H9 (cell line): ENCODE measurements at regions not wholly inside any gene's neighbourhood (a gene's known extent, or its start where the extent isn't known, plus 50 kb on each side); places are given as distances from the start of the nearest gene placed in this dataset.

Experiments used
- DNase-seq: peaks from one replicate; pipeline ENCODE4 v3.0.0-alpha.2; 2017
- H2AFZ ChIP-seq: one replicate; pipeline ENCODE4 v1.6.1; 2013; ENCODE audit warnings: mild to moderate bottlenecking, low read length, control low read depth, moderate library complexity
- H2AK5ac ChIP-seq: 2 replicates; pipeline ENCODE4 v1.6.1; 2013; ENCODE audit warnings: low read length, control low read depth, mixed read lengths; ENCODE audit not compliant: insufficient read length
- H2BK120ac ChIP-seq: one replicate; pipeline ENCODE4 v1.6.1; 2013; ENCODE audit warnings: low read depth, mild to moderate bottlenecking, low read length, control low read depth, inconsistent platforms; ENCODE audit not compliant: poor library complexity, severe bottlenecking
- H2BK12ac ChIP-seq: 2 replicates; pipeline ENCODE4 v1.6.1; 2013; ENCODE audit warnings: low read length, control low read depth, mixed read lengths, low read depth; ENCODE audit not compliant: insufficient read length
- H2BK15ac ChIP-seq: 2 replicates; pipeline ENCODE4 v1.6.1; 2013; ENCODE audit warnings: low read depth, low read length, control low read depth
- H2BK20ac ChIP-seq: one replicate; pipeline ENCODE4 v1.6.1; 2013; ENCODE audit warnings: low read depth, mild to moderate bottlenecking, low read length, control low read depth, inconsistent platforms; ENCODE audit not compliant: poor library complexity, severe bottlenecking
- H2BK5ac ChIP-seq: 2 replicates; pipeline ENCODE4 v1.6.1; 2013; ENCODE audit warnings: low read length, control low read depth, mixed read lengths; ENCODE audit not compliant: insufficient read length
- H3K14ac ChIP-seq: 2 replicates; pipeline ENCODE4 v1.6.1; 2013; ENCODE audit warnings: low read length, control low read depth; ENCODE audit not compliant: insufficient read depth
- H3K18ac ChIP-seq: 2 replicates; pipeline ENCODE4 v1.6.1; 2013; ENCODE audit warnings: low read depth, mild to moderate bottlenecking, mixed read lengths, low read length, control low read depth; ENCODE audit not compliant: insufficient read length
- H3K23ac ChIP-seq: 2 replicates; pipeline ENCODE4 v1.6.1; 2013; ENCODE audit warnings: low read length, control low read depth, mixed read lengths, low read depth; ENCODE audit not compliant: insufficient read length
- H3K23me2 ChIP-seq: 2 replicates; pipeline ENCODE4 v1.6.1; 2013; ENCODE audit warnings: low read depth, mild to moderate bottlenecking, mixed read lengths, low read length, control low read depth; ENCODE audit not compliant: insufficient read length, poor library complexity, severe bottlenecking
- H3K27ac ChIP-seq: 2 replicates; pipeline ENCODE4 v1.5.1; 2013; ENCODE audit warnings: low read length, control low read depth, mixed read lengths, low read depth; ENCODE audit not compliant: insufficient read length
- H3K27me3 ChIP-seq: 2 replicates; pipeline ENCODE4 v1.6.1; 2013; ENCODE audit warnings: low read length, control low read depth, inconsistent platforms; ENCODE audit not compliant: insufficient read depth
- H3K4ac ChIP-seq: 2 replicates; pipeline ENCODE4 v1.6.1; 2013; ENCODE audit warnings: low read depth, mild to moderate bottlenecking, control low read depth, inconsistent platforms, low read length, moderate library complexity
- H3K4me1 ChIP-seq: 2 replicates; pipeline ENCODE4 v1.6.1; 2013; ENCODE audit warnings: low read length, control low read depth, inconsistent platforms; ENCODE audit not compliant: insufficient read depth
- H3K4me2 ChIP-seq: 2 replicates; pipeline ENCODE4 v1.6.1; 2013; ENCODE audit warnings: low read length, control low read depth, mixed read lengths; ENCODE audit not compliant: insufficient read length, insufficient read depth
- H3K56ac ChIP-seq: 2 replicates; pipeline ENCODE4 v1.6.1; 2013; ENCODE audit warnings: low read depth, mild to moderate bottlenecking, mixed read lengths, low read length, control low read depth; ENCODE audit not compliant: insufficient read length
- H3K79me1 ChIP-seq: 2 replicates; pipeline ENCODE4 v1.6.1; 2013; ENCODE audit warnings: low read depth, mild to moderate bottlenecking, moderate library complexity, low read length, control low read depth, inconsistent platforms; ENCODE audit not compliant: insufficient read depth, poor library complexity, severe bottlenecking
- H3K79me2 ChIP-seq: 2 replicates; pipeline ENCODE4 v1.6.1; 2013; ENCODE audit warnings: low read length, control low read depth, inconsistent platforms; ENCODE audit not compliant: insufficient read depth
- H3K9ac ChIP-seq: 2 replicates; pipeline ENCODE4 v1.6.1; 2013; ENCODE audit warnings: low read length, control low read depth, mixed read lengths; ENCODE audit not compliant: insufficient read length; ENCODE audit errors: extremely low read depth
- H3K9me3 ChIP-seq: one replicate; pipeline ENCODE4 v1.6.1; 2013; ENCODE audit warnings: low read depth, low read length, inconsistent platforms; ENCODE audit not compliant: control insufficient read depth
- H3T11ph ChIP-seq: one replicate; pipeline ENCODE4 v1.6.1; 2013; ENCODE audit warnings: mild to moderate bottlenecking, low read length, control low read depth, inconsistent platforms
- H4K20me1 ChIP-seq: one replicate; pipeline ENCODE4 v1.6.1; 2013; ENCODE audit not compliant: control insufficient read depth, insufficient read length, insufficient read depth
- H4K5ac ChIP-seq: 2 replicates; pipeline ENCODE4 v1.6.1; 2013; ENCODE audit warnings: low read depth, mild to moderate bottlenecking, mixed read lengths, low read length, control low read depth; ENCODE audit not compliant: insufficient read length
- H4K8ac ChIP-seq: replicated peaks from 2 replicates; pipeline ENCODE4 v1.6.1; 2013; ENCODE audit warnings: low read length, control low read depth, mixed read lengths, low read depth; ENCODE audit not compliant: insufficient read length
- H4K91ac ChIP-seq: 2 replicates; pipeline ENCODE4 v1.6.1; 2013; ENCODE audit warnings: low read depth, mild to moderate bottlenecking, moderate library complexity, mixed read lengths, low read length, control low read depth; ENCODE audit not compliant: insufficient read length
- H3K27ac Mint-ChIP-seq, 3 experiments: 2 replicates in 2 of 3; 3 replicates in 1 of 3; pipeline ENCODE4 v1.8.0; 2020 to 2021; ENCODE audit warnings: mixed read lengths in 3 of 3, mild to moderate bottlenecking in 1 of 3, moderate library complexity in 1 of 3
- H3K27me3 Mint-ChIP-seq: 2 replicates; pipeline ENCODE4 v1.8.0; 2021; ENCODE audit warnings: low read depth, mild to moderate bottlenecking, moderate library complexity, mixed read lengths
- H3K36me3 Mint-ChIP-seq, 3 experiments: 2 replicates in 2 of 3; 3 replicates in 1 of 3; pipeline ENCODE4 v1.8.0; 2020 to 2021; ENCODE audit warnings: low read depth in 3 of 3, mixed read lengths in 3 of 3; ENCODE audit not compliant: insufficient read depth in 1 of 3
- H3K4me1 Mint-ChIP-seq, 2 experiments: 2 replicates each; pipeline ENCODE4 v1.8.0; 2020; ENCODE audit warnings: mixed read lengths in 2 of 2
- H3K4me3 Mint-ChIP-seq, 2 experiments: 2 replicates in 1 of 2; 3 replicates in 1 of 2; pipeline ENCODE4 v1.8.0; 2020 to 2021; ENCODE audit warnings: mild to moderate bottlenecking in 2 of 2, mixed read lengths in 2 of 2, moderate library complexity in 1 of 2
- H3K9me3 Mint-ChIP-seq, 2 experiments: 2 replicates in 1 of 2; 3 replicates in 1 of 2; pipeline ENCODE4 v1.8.0; 2020; ENCODE audit warnings: mild to moderate bottlenecking in 2 of 2, mixed read lengths in 2 of 2, moderate library complexity in 1 of 2
- CTCF ChIP-seq: fragments of 200-600 bp; sonication (generic); conservative IDR thresholded peaks from 3 replicates; pipeline ENCODE4 v1.8.0; 2021; ENCODE audit warnings: antibody characterized with exemption, mild to moderate bottlenecking
- WGBS: extraction: QIAGEN DNeasy Blood & Tissue Kit; methylation state at CpG from one replicate; pipeline ENCODE4 v1.1.7; 2013; ENCODE audit warnings: missing lambda C conversion rate, low lambda C conversion rate, mixed read lengths; ENCODE audit not compliant: insufficient read length; ENCODE audit errors: extremely low coverage; 5-methylcytosine and 5-hydroxymethylcytosine counted together

DNA sequence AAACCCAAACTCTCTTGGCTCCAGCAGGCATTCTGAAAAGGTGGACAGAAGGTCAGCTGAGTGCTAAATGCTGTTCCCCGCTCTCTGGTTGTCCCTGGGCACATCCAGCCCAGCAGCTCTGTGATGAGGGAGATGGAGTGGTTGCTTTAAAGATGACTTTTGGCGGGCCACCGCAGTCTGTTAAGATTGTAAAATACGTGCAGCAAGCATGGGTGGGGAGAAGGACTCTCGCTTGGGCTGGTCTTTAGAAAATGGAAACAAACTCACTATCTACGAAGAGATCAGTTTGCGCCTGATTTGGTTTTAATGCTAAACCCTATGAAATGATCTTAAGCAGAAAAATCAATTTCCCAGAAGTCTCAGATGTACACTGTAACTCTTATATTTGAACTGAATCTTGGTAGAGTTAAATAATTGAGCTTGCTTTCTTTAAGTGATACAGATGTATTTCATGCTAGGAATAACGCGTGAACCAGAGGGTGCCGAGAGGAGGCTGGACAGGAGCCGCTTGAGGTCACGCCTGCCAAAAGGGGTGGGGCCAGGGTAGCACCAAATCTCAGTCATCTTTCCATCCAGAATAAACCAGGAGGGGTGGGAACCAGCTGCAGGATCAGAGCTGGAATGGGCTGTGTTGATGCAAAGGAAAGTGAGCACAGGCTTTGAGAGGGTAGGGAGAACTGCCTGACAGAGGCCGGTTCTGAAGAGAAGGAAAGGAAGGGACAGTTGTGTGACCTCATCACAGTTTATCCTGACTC, 170.2 kb upstream of the MKI67 start:
- Histone ChIP-seq H2BK12ac (no peak overlapping the region), H3K14ac (no peak overlapping the region), H2AFZ (no peak overlapping the region), H3K4ac (no peak overlapping the region), H3K4me2 (no peak overlapping the region), H2BK15ac (no peak overlapping the region), H3K9me3 (peaks cover 3% of the 10 kb centered on the region), H3K9ac (no peak overlapping the region), H2BK5ac (no peak overlapping the region), H4K20me1 (no peaks in the 10 kb centered on the region), H3K4me1 (no peaks in the 10 kb centered on the region), H3K23ac (no peak overlapping the region), H3K56ac (no peak overlapping the region), H2BK20ac (no peak overlapping the region), H3K79me1 (no peaks in the 10 kb centered on the region), H4K5ac (no peak overlapping the region), H4K91ac (no peak overlapping the region), H3K27me3 (no peaks in the 10 kb centered on the region), H2AK5ac (no peak overlapping the region), H2BK120ac (no peak overlapping the region), H4K8ac (no peak overlapping the region), H3T11ph (no peak overlapping the region), H3K27ac (no peak overlapping the region), H3K23me2 (no peaks in the 10 kb centered on the region), H3K18ac (no peak overlapping the region), H3K79me2 (no peaks in the 10 kb centered on the region)
- peaks cover 2 to 11% (median 5%) of the 10 kb centered on the region in 3 experiments; a peak in 6 of 7 replicates for H3K36me3 Mint-ChIP-seq
- H3K4me1 Mint-ChIP-seq, result no peaks in the 10 kb centered on the region
- no peak overlapping the region for H3K27ac Mint-ChIP-seq
- H3K27me3 Mint-ChIP-seq, result peaks cover 13% of the 10 kb centered on the region
- no peak for DNase-seq
- H3K9me3 Mint-ChIP-seq, result peaks cover 14% of the 10 kb centered on the region in 2 experiments
- no peak for TF ChIP-seq CTCF
- no peak overlapping the region for H3K4me3 Mint-ChIP-seq
- WGBS, result no CpG with 5 or more reads among the region's 13 CpGs
